ENCODE measurements at regions not wholly inside any gene's neighbourhood (a gene's known extent, or its start where the extent isn't known, plus 50 kb on each side); places are given as distances from the start of the nearest gene placed in this dataset.

GRCh38 chr1:213571843-213572242 is 415.9 kb upstream of the PROX1 start:
- 97% methylated on average over 8 of the region's 8 CpGs for WGBS (ENCODE audit: insufficient coverage)
- POLR2A ChIA-PET: no interaction called here
- ATAC-seq (ENCODE audit: low read depth) (no peak), DNase-seq (no peak)
- Histone ChIP-seq H3K9ac (ENCODE audit: low read length) (no peak overlapping the region), H4K20me1 (ENCODE audit: control insufficient read depth, insufficient read depth, low read length, poor library complexity, severe bottlenecking) (no peaks in the 10 kb centered on the region), H3K4me2 (replicated peaks; ENCODE audit: low read depth, low read length, poor library complexity, severe bottlenecking) (no peak overlapping the region), H3K36me3 (replicated peaks in 1 of 2; ENCODE audit: control extremely low read depth in 1 of 2, control insufficient read depth in 1 of 2, extremely low read depth in 1 of 2, insufficient read depth in 2 of 2, low read length in 1 of 2) (no peaks in the 10 kb centered on the region), H3K27ac (ENCODE audit: low read length in 2 of 2) (no peak overlapping the region), H2AFZ (ENCODE audit: insufficient read depth, low read depth, low read length, poor library complexity, severe bottlenecking) (no peak overlapping the region), H3K4me3 (ENCODE audit: control extremely low read depth in 1 of 5, extremely low read depth in 1 of 5, insufficient read depth in 1 of 5, low read depth in 2 of 5, low read length in 4 of 5) (no peak overlapping the region), H3K4me1 (ENCODE audit: control insufficient read depth in 2 of 2, insufficient read depth in 2 of 2, low read length in 2 of 2) (no peaks in the 10 kb centered on the region), H3K9me3 (ENCODE audit: control extremely low read depth in 1 of 3, control insufficient read depth in 2 of 3, insufficient read depth in 1 of 3, low read length in 2 of 3) (peaks cover 0 to 3% (median 1%) of the 10 kb centered on the region in 3 donors), H3K79me2 (ENCODE audit: control insufficient read depth, insufficient read depth, low read length) (no peaks in the 10 kb centered on the region), H3K27me3 (replicated peaks in 1 of 4; ENCODE audit: control extremely low read depth in 1 of 4, control insufficient read depth in 3 of 4, insufficient read depth in 4 of 4, low read length in 3 of 4) (no peaks in the 10 kb centered on the region)
- Mint-ChIP-seq H3K27ac (no peak overlapping the region), H3K4me1 (no peaks in the 10 kb centered on the region), H3K9me3 (ENCODE audit: insufficient read depth) (no peaks in the 10 kb centered on the region), H3K27me3 (peaks cover 4% of the 10 kb centered on the region), H3K4me3 (no peak overlapping the region)
- CTCF ChIA-PET: no interaction called here
- intact Hi-C loops (cut with micrococcal nuclease): no loop called here
- TF ChIP-seq CTCF (IDR thresholded peaks at IDR 0.05) (no peak), EZH2 (IDR thresholded peaks at IDR 0.05; ENCODE audit: borderline replicate concordance, insufficient read depth, low read depth, low read length, poor library complexity, severe bottlenecking) (no peak)

- peaks cover 0 to 7% (median 0%) of the 10 kb centered on the region in 3 donors for H3K9me3 ChIP-seq (ENCODE audit: control extremely low read depth in 1 of 3, control insufficient read depth in 2 of 3, insufficient read depth in 1 of 3, low read length in 2 of 3)
- no peaks in the 10 kb centered on the region for H3K4me1 ChIP-seq (ENCODE audit: control insufficient read depth in 2 of 2, insufficient read depth in 2 of 2, low read length in 2 of 2)
- Mint-ChIP-seq H3K27ac (no peak overlapping the region), H3K4me3 (no peak overlapping the region), H3K27me3 (peaks cover 4% of the 10 kb centered on the region), H3K4me1 (no peaks in the 10 kb centered on the region), H3K9me3 (ENCODE audit: insufficient read depth) (peaks cover 7% of the 10 kb centered on the region)
- H3K4me3 ChIP-seq (ENCODE audit: control extremely low read depth in 1 of 5, extremely low read depth in 1 of 5, insufficient read depth in 1 of 5, low read depth in 2 of 5, low read length in 4 of 5): no peak overlapping the region
- H3K27me3 ChIP-seq (replicated peaks in 1 of 4; ENCODE audit: control extremely low read depth in 1 of 4, control insufficient read depth in 3 of 4, insufficient read depth in 4 of 4, low read length in 3 of 4): no peaks in the 10 kb centered on the region
- no peak for ATAC-seq (ENCODE audit: low read depth)
- no peak for DNase-seq
- no peak overlapping the region for H2AFZ ChIP-seq (ENCODE audit: insufficient read depth, low read depth, low read length, poor library complexity, severe bottlenecking)
- intact Hi-C loops (cut with micrococcal nuclease): no loop called here
- no peak overlapping the region for H3K9ac ChIP-seq (ENCODE audit: low read length)
- WGBS (ENCODE audit: insufficient coverage): 70% methylated on average over 2 of the region's 3 CpGs
- no peaks in the 10 kb centered on the region for H3K36me3 ChIP-seq (replicated peaks in 1 of 2; ENCODE audit: control extremely low read depth in 1 of 2, control insufficient read depth in 1 of 2, extremely low read depth in 1 of 2, insufficient read depth in 2 of 2, low read length in 1 of 2)
- ChIA-PET CTCF (no interaction called here), POLR2A (no interaction called here)
- H3K4me2 ChIP-seq (replicated peaks; ENCODE audit: low read depth, low read length, poor library complexity, severe bottlenecking): no peak overlapping the region
- no peak for TF ChIP-seq CTCF (IDR thresholded peaks at IDR 0.05)
- no peak for TF ChIP-seq EZH2 (IDR thresholded peaks at IDR 0.05; ENCODE audit: borderline replicate concordance, insufficient read depth, low read depth, low read length, poor library complexity, severe bottlenecking)
- no peaks in the 10 kb centered on the region for H3K79me2 ChIP-seq (ENCODE audit: control insufficient read depth, insufficient read depth, low read length)
- H3K27ac ChIP-seq (ENCODE audit: low read length in 2 of 2): no peak overlapping the region
- no peaks in the 10 kb centered on the region for H4K20me1 ChIP-seq (ENCODE audit: control insufficient read depth, insufficient read depth, low read length, poor library complexity, severe bottlenecking)
Observed at GRCh38 chr1:213572912-213573647, 414.7 kb upstream of the PROX1 start.

Measured in B cell (primary cell).